ENCODE measurements at regions not wholly inside any gene's neighbourhood (a gene's known extent, or its start where the extent isn't known, plus 50 kb on each side); places are given as distances from the start of the nearest gene placed in this dataset.

DNA sequence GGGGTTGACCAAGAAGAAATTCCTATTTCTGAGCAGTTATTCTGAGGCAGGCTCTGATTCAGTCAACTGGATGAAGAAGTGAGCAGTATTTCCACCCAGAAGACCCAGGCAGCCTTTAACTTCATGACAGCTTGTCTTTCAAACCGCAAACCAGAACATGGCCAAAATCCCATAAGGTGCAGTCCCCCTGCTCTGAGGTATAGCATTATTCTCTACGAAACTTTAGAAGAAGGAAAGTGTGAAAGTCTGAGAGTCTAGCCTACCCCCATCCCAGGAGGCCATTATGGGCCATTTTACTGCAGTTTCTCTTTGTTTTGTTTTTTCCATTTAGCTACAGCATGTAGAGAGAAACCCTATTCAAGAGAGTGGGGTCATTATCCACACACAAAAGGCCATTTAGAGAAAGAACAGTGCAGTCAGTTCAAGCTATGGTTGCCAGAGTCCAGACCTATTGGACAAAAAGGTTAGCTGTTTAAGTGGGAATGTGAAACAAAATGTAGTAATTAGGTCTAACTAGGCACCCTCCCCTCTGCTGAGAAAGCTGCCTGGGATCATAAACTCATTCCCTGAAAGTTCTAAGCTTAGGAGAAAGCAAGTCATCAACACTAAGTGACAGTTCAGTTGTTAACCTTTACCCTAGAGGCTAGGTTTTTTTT is 52.1 kb upstream of the RASGEF1B start:
- DNase-seq, result no peak

DNA sequence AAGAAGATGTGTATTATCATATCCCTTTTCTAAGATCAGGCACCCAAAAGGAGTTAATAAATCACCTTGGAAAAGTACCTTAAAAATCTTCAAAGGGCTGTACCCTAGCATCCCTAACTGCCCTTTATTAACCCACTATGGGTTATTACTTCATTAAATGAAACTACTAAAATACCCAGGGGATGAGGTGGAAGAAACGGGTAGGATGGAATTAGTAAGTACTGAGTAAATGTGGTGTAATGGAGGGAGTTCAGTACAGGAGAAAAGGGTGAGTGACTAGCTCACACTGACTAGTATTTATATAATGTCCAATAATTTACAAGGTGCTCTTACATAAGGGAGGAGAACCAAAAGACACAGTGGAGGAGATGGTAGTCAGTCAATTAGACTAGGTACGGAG is 51.0 kb upstream of the RASGEF1B start:
- DNase-seq, result no peak

DNA sequence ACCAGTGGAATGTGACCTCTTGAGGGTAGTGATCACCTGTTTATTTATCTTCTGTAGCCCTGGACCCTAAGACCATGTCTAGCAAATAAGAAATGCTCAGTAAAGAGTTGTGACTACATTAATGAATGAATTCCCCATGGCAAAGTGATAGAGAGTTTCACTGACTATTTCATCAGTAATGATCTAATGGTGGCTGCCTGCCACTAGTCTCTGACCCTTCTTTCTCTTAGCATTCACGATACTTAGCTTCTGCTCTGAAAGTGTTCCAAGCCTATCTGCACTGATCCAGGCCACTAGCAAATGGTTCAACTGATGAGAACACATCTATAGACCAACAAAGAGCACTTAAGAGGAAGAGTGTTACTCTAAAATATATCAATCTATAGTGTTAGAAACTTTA is 50.0 kb upstream of the RASGEF1B start:
- no peak for DNase-seq

Data from dermis blood vessel endothelial cell (primary cell).